ENCODE measurements at regions not wholly inside any gene's neighbourhood (a gene's known extent, or its start where the extent isn't known, plus 50 kb on each side); places are given as distances from the start of the nearest gene placed in this dataset.

DNA sequence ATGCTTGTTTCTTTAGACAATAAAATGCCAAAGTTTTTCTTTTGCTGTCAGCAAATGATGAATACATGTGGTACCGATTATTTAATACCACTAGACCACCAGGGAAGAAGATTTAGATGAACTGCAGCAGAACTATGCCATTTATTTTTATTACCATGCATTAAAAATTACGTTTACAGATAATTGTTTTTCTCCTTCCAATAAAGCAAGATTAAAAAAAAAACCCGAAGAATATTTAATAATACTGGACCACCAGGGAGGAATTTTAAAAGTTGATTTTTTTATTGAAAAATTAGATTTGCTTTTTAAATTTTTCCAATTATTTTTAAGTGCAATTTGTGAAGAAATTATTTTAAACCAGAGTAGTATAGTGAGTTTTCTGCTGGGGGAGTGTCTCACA lies 170.3 kb upstream of the HNRNPA3 start:
- no peak for TF ChIP-seq POLR2A (IDR thresholded peaks at IDR 0.05)
- TF ChIP-seq, protein P1, sequence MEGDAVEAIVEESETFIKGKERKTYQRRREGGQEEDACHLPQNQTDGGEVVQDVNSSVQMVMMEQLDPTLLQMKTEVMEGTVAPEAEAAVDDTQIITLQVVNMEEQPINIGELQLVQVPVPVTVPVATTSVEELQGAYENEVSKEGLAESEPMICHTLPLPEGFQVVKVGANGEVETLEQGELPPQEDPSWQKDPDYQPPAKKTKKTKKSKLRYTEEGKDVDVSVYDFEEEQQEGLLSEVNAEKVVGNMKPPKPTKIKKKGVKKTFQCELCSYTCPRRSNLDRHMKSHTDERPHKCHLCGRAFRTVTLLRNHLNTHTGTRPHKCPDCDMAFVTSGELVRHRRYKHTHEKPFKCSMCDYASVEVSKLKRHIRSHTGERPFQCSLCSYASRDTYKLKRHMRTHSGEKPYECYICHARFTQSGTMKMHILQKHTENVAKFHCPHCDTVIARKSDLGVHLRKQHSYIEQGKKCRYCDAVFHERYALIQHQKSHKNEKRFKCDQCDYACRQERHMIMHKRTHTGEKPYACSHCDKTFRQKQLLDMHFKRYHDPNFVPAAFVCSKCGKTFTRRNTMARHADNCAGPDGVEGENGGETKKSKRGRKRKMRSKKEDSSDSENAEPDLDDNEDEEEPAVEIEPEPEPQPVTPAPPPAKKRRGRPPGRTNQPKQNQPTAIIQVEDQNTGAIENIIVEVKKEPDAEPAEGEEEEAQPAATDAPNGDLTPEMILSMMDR (IDR thresholded peaks at IDR 0.05) = no peak
